NCI-H2107 treated with DMSO at 0.1 percent for 48 hours (cell line): ENCODE measurements at regions not wholly inside any gene's neighbourhood (a gene's known extent, or its start where the extent isn't known, plus 50 kb on each side); places are given as distances from the start of the nearest gene placed in this dataset.

Source experiments
- DNase-seq: peaks from one replicate; lab custom pipeline; 2025; ENCODE audit not compliant: unreplicated experiment; lab: John Stamatoyannopoulos, UW

- DNase-seq: no peak
Measured at GRCh38 chr4:81572402-81572801, 100.7 kb upstream of the RASGEF1B start.

GRCh38 chr4:81571105-81571504, 99.4 kb upstream of the RASGEF1B start:
- DNase-seq: no peak

- no peak for DNase-seq
Measured at GRCh38 chr4:81566161-81566591, 94.5 kb upstream of the RASGEF1B start.

GRCh38 chr4:81565142-81565870, 93.6 kb upstream of the RASGEF1B start:
- DNase-seq: no peak

- DNase-seq: no peak
Measured at GRCh38 chr4:81564025-81564424, 92.3 kb upstream of the RASGEF1B start.

GRCh38 chr4:81562093-81562492, 90.4 kb upstream of the RASGEF1B start:
- DNase-seq: no peak

GRCh38 chr4:81557306-81557705, 85.6 kb upstream of the RASGEF1B start:
- DNase-seq: no peak

- DNase-seq: no peak
Measured at GRCh38 chr4:81555489-81555888, 83.8 kb upstream of the RASGEF1B start.

GRCh38 chr4:81552086-81552485, 80.4 kb upstream of the RASGEF1B start:
- no peak for DNase-seq

GRCh38 chr4:81550388-81550859, 78.7 kb upstream of the RASGEF1B start:
- DNase-seq: no peak

GRCh38 chr4:81549984-81550383, 78.3 kb upstream of the RASGEF1B start:
- peak; percentile 23 for DNase-seq

- DNase-seq: no peak
Measured at GRCh38 chr4:81546777-81547176, 75.1 kb upstream of the RASGEF1B start.

GRCh38 chr4:81541161-81541945, 69.6 kb upstream of the RASGEF1B start:
- peak; percentile 32 for DNase-seq

- DNase-seq: no peak
Measured at GRCh38 chr4:81538716-81539427, 67.2 kb upstream of the RASGEF1B start.

- DNase-seq: no peak
Measured at GRCh38 chr4:81531410-81531809, 59.7 kb upstream of the RASGEF1B start.

- no peak for DNase-seq
Measured at GRCh38 chr4:81528979-81529378, 57.3 kb upstream of the RASGEF1B start.

GRCh38 chr4:81528200-81528599, 56.5 kb upstream of the RASGEF1B start:
- DNase-seq: no peak

GRCh38 chr4:81527709-81528108, 56.0 kb upstream of the RASGEF1B start:
- DNase-seq: no peak

GRCh38 chr4:81527115-81527514, 55.4 kb upstream of the RASGEF1B start:
- no peak for DNase-seq

GRCh38 chr4:81526706-81527105, 55.0 kb upstream of the RASGEF1B start:
- no peak for DNase-seq

- no peak for DNase-seq
Measured at GRCh38 chr4:81523672-81524327, 52.1 kb upstream of the RASGEF1B start.
